Fibroblast of lung (primary cell): ENCODE measurements at regions not wholly inside any gene's neighbourhood (a gene's known extent, or its start where the extent isn't known, plus 50 kb on each side); places are given as distances from the start of the nearest gene placed in this dataset.

Experiments
- DNase-seq, 2 donors: peaks; one replicate each; pipeline versions ENCODE4 v3.0.0 to v3.0.0-alpha.2; 2010; ENCODE audit warnings: low read depth in 2 of 2
- H2AFZ ChIP-seq: 2 replicates; pipeline ENCODE4 v1.5.1; 2012; ENCODE audit warnings: low read length, control low read depth, inconsistent platforms
- H3K27ac ChIP-seq: 2 replicates; pipeline ENCODE4 v1.5.1; 2011; ENCODE audit warnings: low read length, control low read depth; ENCODE audit not compliant: insufficient read depth
- H3K27me3 ChIP-seq: 2 replicates; pipeline ENCODE4 v1.5.1; 2011; ENCODE audit warnings: mild to moderate bottlenecking, low read length; ENCODE audit not compliant: control insufficient read depth, insufficient read depth
- H3K36me3 ChIP-seq: 2 replicates; pipeline ENCODE4 v1.5.1; 2011; ENCODE audit warnings: low read length; ENCODE audit not compliant: control insufficient read depth, insufficient read depth
- H3K4me1 ChIP-seq: 2 replicates; pipeline ENCODE4 v1.5.1; 2011; ENCODE audit warnings: low read length; ENCODE audit not compliant: control insufficient read depth, insufficient read depth; ENCODE audit errors: extremely low read depth
- H3K4me2 ChIP-seq: 2 replicates; pipeline ENCODE4 v1.5.1; 2011; ENCODE audit warnings: low read length, control low read depth; ENCODE audit not compliant: insufficient read depth; ENCODE audit errors: extremely low read depth
- H3K4me3 ChIP-seq, 4 experiments: fragments of 200-600 bp in 1 of 4; sonication (generic) in 1 of 4; replicated peaks in 1 of 4; 2 replicates each; pipeline ENCODE4 v1.5.1; 2011 to 2016; ENCODE audit warnings: low read length in 4 of 4, low read depth in 3 of 4, mild to moderate bottlenecking in 3 of 4, control low read depth in 2 of 4, inconsistent platforms in 1 of 4, mixed read lengths in 1 of 4; ENCODE audit not compliant: insufficient read depth in 1 of 4; ENCODE audit errors: control extremely low read depth in 1 of 4
- H3K79me2 ChIP-seq: 2 replicates; pipeline ENCODE4 v1.5.1; 2012; ENCODE audit warnings: mild to moderate bottlenecking, low read length, inconsistent platforms; ENCODE audit not compliant: control insufficient read depth, insufficient read depth
- H3K9ac ChIP-seq: 2 replicates; pipeline ENCODE4 v1.5.1; 2011; ENCODE audit warnings: mild to moderate bottlenecking, low read length, control low read depth; ENCODE audit not compliant: insufficient read depth
- H3K9me3 ChIP-seq: 2 replicates; pipeline ENCODE4 v1.5.1; 2012; ENCODE audit warnings: low read depth, low read length; ENCODE audit not compliant: control insufficient read depth, insufficient read depth
- H4K20me1 ChIP-seq: 2 replicates; pipeline ENCODE4 v1.5.1; 2011; ENCODE audit warnings: low read length; ENCODE audit not compliant: control insufficient read depth, insufficient read depth; ENCODE audit errors: extremely low read depth
- EZH2 ChIP-seq: IDR thresholded peaks from 2 replicates; pipeline ENCODE4 v1.5.1; 2012; ENCODE audit warnings: low read length, control low read depth, mild to moderate bottlenecking; ENCODE audit errors: missing control alignments
- TF ChIP-seq, protein P1 (sequence below), 2 donors: IDR thresholded peaks in 1 of 2; conservative IDR thresholded peaks in 1 of 2; 1 replicate in 1 of 2; 2 replicates in 1 of 2; pipeline ENCODE4 v1.5.1; 2011 to 2012; ENCODE audit warnings: low read length in 2 of 2, control low read depth in 1 of 2, inconsistent platforms in 1 of 2, low read depth in 1 of 2, mild to moderate bottlenecking in 1 of 2

DNA sequence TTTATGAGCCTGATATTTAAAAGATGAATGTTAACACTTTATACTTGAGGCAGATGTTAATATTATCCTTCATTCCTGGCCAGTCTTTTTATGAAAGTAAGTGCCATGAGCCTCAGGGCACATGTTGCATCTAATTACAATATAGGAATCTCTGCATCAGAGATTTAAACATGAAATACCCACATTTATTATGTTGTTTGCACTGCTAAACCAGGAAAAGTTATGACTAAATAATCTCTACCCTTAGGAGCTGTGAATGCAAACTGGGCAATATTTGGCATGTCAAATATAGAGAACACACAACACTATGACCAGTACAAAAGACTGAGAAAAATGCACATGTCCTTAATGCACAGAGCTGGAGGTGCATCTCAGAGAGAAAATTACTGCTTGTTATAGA, 526.1 kb upstream of the GRAMD2B start:
- TF ChIP-seq EZH2: no peak
- TF ChIP-seq, protein P1, sequence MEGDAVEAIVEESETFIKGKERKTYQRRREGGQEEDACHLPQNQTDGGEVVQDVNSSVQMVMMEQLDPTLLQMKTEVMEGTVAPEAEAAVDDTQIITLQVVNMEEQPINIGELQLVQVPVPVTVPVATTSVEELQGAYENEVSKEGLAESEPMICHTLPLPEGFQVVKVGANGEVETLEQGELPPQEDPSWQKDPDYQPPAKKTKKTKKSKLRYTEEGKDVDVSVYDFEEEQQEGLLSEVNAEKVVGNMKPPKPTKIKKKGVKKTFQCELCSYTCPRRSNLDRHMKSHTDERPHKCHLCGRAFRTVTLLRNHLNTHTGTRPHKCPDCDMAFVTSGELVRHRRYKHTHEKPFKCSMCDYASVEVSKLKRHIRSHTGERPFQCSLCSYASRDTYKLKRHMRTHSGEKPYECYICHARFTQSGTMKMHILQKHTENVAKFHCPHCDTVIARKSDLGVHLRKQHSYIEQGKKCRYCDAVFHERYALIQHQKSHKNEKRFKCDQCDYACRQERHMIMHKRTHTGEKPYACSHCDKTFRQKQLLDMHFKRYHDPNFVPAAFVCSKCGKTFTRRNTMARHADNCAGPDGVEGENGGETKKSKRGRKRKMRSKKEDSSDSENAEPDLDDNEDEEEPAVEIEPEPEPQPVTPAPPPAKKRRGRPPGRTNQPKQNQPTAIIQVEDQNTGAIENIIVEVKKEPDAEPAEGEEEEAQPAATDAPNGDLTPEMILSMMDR (conservative IDR thresholded peaks at IDR 0.05 in 1 of 2, IDR thresholded peaks at IDR 0.05 in 1 of 2; ENCODE audit: low read depth in 1 of 2, low read length in 2 of 2): no peak
- no peaks in the 10 kb centered on the region for H4K20me1 ChIP-seq
- no peak overlapping the region for H3K4me2 ChIP-seq
- H3K36me3 ChIP-seq: no peaks in the 10 kb centered on the region
- no peaks in the 10 kb centered on the region for H3K27me3 ChIP-seq
- H3K79me2 ChIP-seq: no peaks in the 10 kb centered on the region
- H3K4me3 ChIP-seq: no peak overlapping the region
- H3K4me1 ChIP-seq: no peaks in the 10 kb centered on the region
- no peak for DNase-seq
- H3K9me3 ChIP-seq: no peaks in the 10 kb centered on the region
- no peak overlapping the region for H3K9ac ChIP-seq
- H3K27ac ChIP-seq: no peak overlapping the region
- H2AFZ ChIP-seq: no peak overlapping the region

DNA sequence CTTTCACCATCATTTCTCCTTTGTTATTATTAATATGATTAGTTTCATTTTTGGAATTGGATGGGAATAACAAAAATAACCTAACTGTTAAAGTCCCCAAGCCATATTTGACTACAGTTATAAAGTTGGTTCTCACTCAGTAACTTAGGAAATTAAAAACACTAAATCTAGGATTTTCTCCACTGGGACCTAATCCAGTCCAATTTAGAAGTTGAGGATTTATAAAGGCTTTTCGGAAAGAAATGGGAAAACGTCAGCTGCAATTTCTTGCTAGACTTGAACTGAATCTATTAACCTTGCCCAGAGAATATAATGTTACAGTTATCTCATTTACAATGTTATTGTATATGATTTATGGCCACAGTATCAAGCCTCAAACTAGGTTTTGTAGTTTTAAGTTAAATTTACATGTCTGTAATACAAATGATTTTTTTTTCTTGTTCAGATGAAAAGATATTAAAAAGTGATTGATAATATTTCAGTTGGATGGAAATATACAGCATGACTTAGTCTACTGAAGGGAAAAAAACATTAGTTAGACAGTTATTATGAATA, 524.3 kb upstream of the GRAMD2B start:
- no peak overlapping the region for H3K4me3 ChIP-seq
- H3K4me2 ChIP-seq: no peak overlapping the region
- H3K9me3 ChIP-seq: no peaks in the 10 kb centered on the region
- no peaks in the 10 kb centered on the region for H3K36me3 ChIP-seq
- H3K27ac ChIP-seq: no peak overlapping the region
- no peaks in the 10 kb centered on the region for H3K27me3 ChIP-seq
- H2AFZ ChIP-seq: no peak overlapping the region
- H3K9ac ChIP-seq: no peak overlapping the region
- no peaks in the 10 kb centered on the region for H4K20me1 ChIP-seq
- TF ChIP-seq, protein P1 (conservative IDR thresholded peaks at IDR 0.05 in 1 of 2, IDR thresholded peaks at IDR 0.05 in 1 of 2; ENCODE audit: low read depth in 1 of 2, low read length in 2 of 2): no peak
- TF ChIP-seq EZH2: no peak
- no peak for DNase-seq
- no peaks in the 10 kb centered on the region for H3K79me2 ChIP-seq
- H3K4me1 ChIP-seq: no peaks in the 10 kb centered on the region

DNA sequence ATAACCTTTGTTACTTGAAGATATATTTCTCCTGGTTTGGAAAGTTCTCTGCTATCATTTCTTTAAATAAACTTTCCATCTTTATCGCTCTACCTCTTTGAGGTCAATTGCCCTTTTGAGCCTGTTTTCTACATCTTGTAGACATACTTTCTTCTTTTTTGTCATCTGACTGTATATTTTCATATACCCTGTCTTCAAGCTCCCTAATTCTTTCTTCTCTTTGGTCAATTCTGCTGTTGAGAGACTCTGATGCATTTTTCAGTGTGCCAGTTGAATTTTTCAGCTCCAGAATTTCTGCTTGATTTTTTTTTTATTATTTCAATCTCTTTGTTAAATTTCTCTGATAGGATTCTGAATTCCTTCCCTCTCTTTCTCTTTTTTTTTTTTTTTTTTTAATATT, 511.2 kb upstream of the GRAMD2B start:
- Histone ChIP-seq H3K4me2 (no peak overlapping the region), H4K20me1 (no peaks in the 10 kb centered on the region), H3K27me3 (no peaks in the 10 kb centered on the region), H3K4me3 (no peak overlapping the region), H3K79me2 (no peaks in the 10 kb centered on the region), H3K9ac (no peak overlapping the region), H3K9me3 (no peaks in the 10 kb centered on the region), H3K4me1 (no peaks in the 10 kb centered on the region), H3K27ac (no peak overlapping the region), H3K36me3 (no peaks in the 10 kb centered on the region), H2AFZ (no peak overlapping the region)
- DNase-seq: no peak
- TF ChIP-seq, protein P1 (conservative IDR thresholded peaks at IDR 0.05 in 1 of 2, IDR thresholded peaks at IDR 0.05 in 1 of 2; ENCODE audit: low read depth in 1 of 2, low read length in 2 of 2): no peak
- TF ChIP-seq EZH2: no peak
